ENCODE measurements at regions not wholly inside any gene's neighbourhood (a gene's known extent, or its start where the extent isn't known, plus 50 kb on each side); places are given as distances from the start of the nearest gene placed in this dataset.

- TF ChIP-seq EP300 (IDR thresholded peaks at IDR 0.05) (no peak), USF2 (IDR thresholded peaks at IDR 0.05) (no peak), TP53 (CRISPR knock-in tag; IDR thresholded peaks at IDR 0.05) (no peak)
- TF ChIP-seq, protein P1, sequence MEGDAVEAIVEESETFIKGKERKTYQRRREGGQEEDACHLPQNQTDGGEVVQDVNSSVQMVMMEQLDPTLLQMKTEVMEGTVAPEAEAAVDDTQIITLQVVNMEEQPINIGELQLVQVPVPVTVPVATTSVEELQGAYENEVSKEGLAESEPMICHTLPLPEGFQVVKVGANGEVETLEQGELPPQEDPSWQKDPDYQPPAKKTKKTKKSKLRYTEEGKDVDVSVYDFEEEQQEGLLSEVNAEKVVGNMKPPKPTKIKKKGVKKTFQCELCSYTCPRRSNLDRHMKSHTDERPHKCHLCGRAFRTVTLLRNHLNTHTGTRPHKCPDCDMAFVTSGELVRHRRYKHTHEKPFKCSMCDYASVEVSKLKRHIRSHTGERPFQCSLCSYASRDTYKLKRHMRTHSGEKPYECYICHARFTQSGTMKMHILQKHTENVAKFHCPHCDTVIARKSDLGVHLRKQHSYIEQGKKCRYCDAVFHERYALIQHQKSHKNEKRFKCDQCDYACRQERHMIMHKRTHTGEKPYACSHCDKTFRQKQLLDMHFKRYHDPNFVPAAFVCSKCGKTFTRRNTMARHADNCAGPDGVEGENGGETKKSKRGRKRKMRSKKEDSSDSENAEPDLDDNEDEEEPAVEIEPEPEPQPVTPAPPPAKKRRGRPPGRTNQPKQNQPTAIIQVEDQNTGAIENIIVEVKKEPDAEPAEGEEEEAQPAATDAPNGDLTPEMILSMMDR (IDR thresholded peaks at IDR 0.05) = no peak
Measured at GRCh38 chr7:136274636-136275345, 297.6 kb upstream of the MTPN start.
